ENCODE measurements at regions not wholly inside any gene's neighbourhood (a gene's known extent, or its start where the extent isn't known, plus 50 kb on each side); places are given as distances from the start of the nearest gene placed in this dataset.

- TF ChIP-seq POLR2A (IDR thresholded peaks at IDR 0.05) (no peak), CTCF (IDR thresholded peaks at IDR 0.05) (no peak), POLR2AphosphoS5 (IDR thresholded peaks at IDR 0.05; ENCODE audit: insufficient read depth in 1 of 2, low read depth in 1 of 2) (no peak)
Measured at GRCh38 chr14:76595266-76595665, 166.0 kb upstream of the VASH1 start.

Data from vagina (tissue), 2 donors.